ENCODE measurements at regions not wholly inside any gene's neighbourhood (a gene's known extent, or its start where the extent isn't known, plus 50 kb on each side); places are given as distances from the start of the nearest gene placed in this dataset.

GRCh38 chr7:54882694-54883093 is 123.7 kb upstream of the SEC61G start:
- Histone ChIP-seq H3K27ac (no peak overlapping the region), H3K36me3 (no peaks in the 10 kb centered on the region), H3K4me1 (no peaks in the 10 kb centered on the region), H3K4me3 (no peak overlapping the region), H3K27me3 (no peaks in the 10 kb centered on the region), H3K9me3 (no peaks in the 10 kb centered on the region)
- intact Hi-C loops (cut with DNase I; ENCODE audit: low total_unique reads): no loop called here
- in situ Hi-C loops (cut with MboI; ENCODE audit: low sequenced_read_pairs in 4 of 4): no loop called here
- TF ChIP-seq CTCF (IDR thresholded peaks at IDR 0.05 in 4 of 5, conservative IDR thresholded peaks at IDR 0.05 in 1 of 5) (no peak), POLR2A (IDR thresholded peaks at IDR 0.05) (no peak)
- DNase-seq (no peak), ATAC-seq (no peak)

GRCh38 chr7:54883576-54883975 is 124.6 kb upstream of the SEC61G start:
- no peak for TF ChIP-seq POLR2A (IDR thresholded peaks at IDR 0.05)
- no peak for TF ChIP-seq CTCF (IDR thresholded peaks at IDR 0.05 in 4 of 5, conservative IDR thresholded peaks at IDR 0.05 in 1 of 5)
- Histone ChIP-seq H3K9me3 (no peaks in the 10 kb centered on the region), H3K27ac (no peak overlapping the region), H3K4me1 (no peaks in the 10 kb centered on the region), H3K27me3 (peaks cover 0 to 6% (median 0%) of the 10 kb centered on the region in 3 donors), H3K36me3 (no peaks in the 10 kb centered on the region), H3K4me3 (no peak overlapping the region)
- intact Hi-C loops (cut with DNase I; ENCODE audit: low total_unique reads): no loop called here
- in situ Hi-C loops (cut with MboI; ENCODE audit: low sequenced_read_pairs in 4 of 4): no loop called here
- no peak for ATAC-seq
- no peak for DNase-seq

- no peaks in the 10 kb centered on the region for H3K4me1 ChIP-seq
- in situ Hi-C loops (cut with MboI; ENCODE audit: low sequenced_read_pairs in 4 of 4): no loop called here
- no peak overlapping the region for H3K4me3 ChIP-seq
- no peaks in the 10 kb centered on the region for H3K36me3 ChIP-seq
- DNase-seq (no peak), ATAC-seq (no peak)
- no peaks in the 10 kb centered on the region for H3K9me3 ChIP-seq
- intact Hi-C loops (cut with DNase I; ENCODE audit: low total_unique reads): no loop called here
- H3K27me3 ChIP-seq: peaks cover 0 to 9% (median 5%) of the 10 kb centered on the region in 3 donors
- TF ChIP-seq POLR2A (IDR thresholded peaks at IDR 0.05): no peak
- no peak for TF ChIP-seq CTCF (IDR thresholded peaks at IDR 0.05 in 4 of 5, conservative IDR thresholded peaks at IDR 0.05 in 1 of 5)
- H3K27ac ChIP-seq: no peak overlapping the region
Observed at GRCh38 chr7:54885285-54885684, 126.3 kb upstream of the SEC61G start.

- intact Hi-C loops (cut with DNase I; ENCODE audit: low total_unique reads) (no loop called here), in situ Hi-C loops (cut with MboI; ENCODE audit: low sequenced_read_pairs in 4 of 4) (no loop called here)
- H3K4me1 ChIP-seq: no peaks in the 10 kb centered on the region
- ATAC-seq (peak; percentile 45 to 53), DNase-seq (no peak)
- no peaks in the 10 kb centered on the region for H3K36me3 ChIP-seq
- H3K27me3 ChIP-seq: peaks cover 0 to 9% (median 5%) of the 10 kb centered on the region in 3 donors
- H3K27ac ChIP-seq: no peak overlapping the region
- H3K4me3 ChIP-seq: peak overlapping the region; percentile 30 to 49 (median 37)
- H3K9me3 ChIP-seq: no peaks in the 10 kb centered on the region
- no peak for TF ChIP-seq CTCF (IDR thresholded peaks at IDR 0.05 in 4 of 5, conservative IDR thresholded peaks at IDR 0.05 in 1 of 5)
- no peak for TF ChIP-seq POLR2A (IDR thresholded peaks at IDR 0.05)
Observed at GRCh38 chr7:54888067-54888733, 129.2 kb upstream of the SEC61G start.

DNA sequence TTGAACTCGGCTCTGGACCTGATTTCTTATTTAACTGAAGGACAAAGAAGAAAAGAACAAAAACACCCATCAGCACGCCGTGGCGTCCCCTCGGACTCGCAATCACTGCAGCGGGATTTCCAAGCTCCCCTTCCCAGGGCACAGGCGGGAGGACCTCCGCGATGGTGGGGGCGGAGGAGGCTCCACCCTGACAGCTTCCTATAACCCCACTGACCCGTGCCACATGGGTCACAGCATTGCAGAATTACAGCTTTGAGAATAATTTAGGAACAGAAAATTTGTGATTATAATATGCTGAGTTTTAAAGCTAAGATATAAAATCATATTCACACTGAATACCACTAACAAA is 129.7 kb upstream of the SEC61G start:
- Histone ChIP-seq H3K36me3 (no peaks in the 10 kb centered on the region), H3K4me3 (peak overlapping the region; percentile 30 to 49 (median 37)), H3K27ac (no peak overlapping the region), H3K4me1 (no peaks in the 10 kb centered on the region), H3K9me3 (no peaks in the 10 kb centered on the region), H3K27me3 (peaks cover 0 to 9% (median 5%) of the 10 kb centered on the region in 3 donors)
- DNase-seq (no peak), ATAC-seq (no peak)
- in situ Hi-C loops (cut with MboI; ENCODE audit: low sequenced_read_pairs in 4 of 4) (no loop called here), intact Hi-C loops (cut with DNase I; ENCODE audit: low total_unique reads) (no loop called here)
- TF ChIP-seq POLR2A (IDR thresholded peaks at IDR 0.05) (no peak), CTCF (IDR thresholded peaks at IDR 0.05 in 4 of 5, conservative IDR thresholded peaks at IDR 0.05 in 1 of 5) (no peak)

Measured in gastrocnemius medialis (tissue), 4 donors.